OCI-LY3 (cell line): ENCODE measurements at regions not wholly inside any gene's neighbourhood (a gene's known extent, or its start where the extent isn't known, plus 50 kb on each side); places are given as distances from the start of the nearest gene placed in this dataset.
"Not testable (repeated sequence)": the region's sequence is repeated elsewhere in the genome, so short reads cannot be mapped to it uniquely, and the experiment has no call there.

ENCODE experiments used
- H2AFZ ChIP-seq: fragments of 200-600, 300-600 bp; shearing (Covaris generic); 2 replicates; pipeline ENCODE4 v1.6.0; 2014; ENCODE audit warnings: antibody characterized with exemption, low read depth, low read length
- H3K27ac ChIP-seq: fragments of 200-600, 300-600 bp; sonication (generic); 2 replicates; pipeline ENCODE4 v1.5.1; 2014; ENCODE audit warnings: mild to moderate bottlenecking, low read length, moderate library complexity, mixed read lengths
- H3K27me3 ChIP-seq: fragments of 200-600, 300-600 bp; sonication (generic); 2 replicates; pipeline ENCODE4 v1.6.1; 2014; ENCODE audit warnings: low read depth, low read length, mixed read lengths
- H3K36me3 ChIP-seq: fragments of 200-600, 300-600 bp; sonication (generic); replicated peaks from 2 replicates; pipeline ENCODE3; 2014; ENCODE audit warnings: low read depth, low read length, mixed read lengths
- H3K4me1 ChIP-seq: fragments of 300-600, 200-600 bp; sonication (generic); 2 replicates; pipeline ENCODE4 v1.6.1; 2014; ENCODE audit warnings: low read length, mixed read lengths
- H3K4me2 ChIP-seq: fragments of 200-600, 300-600 bp; sonication (generic); 2 replicates; pipeline ENCODE4 v1.6.1; 2014; ENCODE audit warnings: low read length, mixed read lengths
- H3K4me3 ChIP-seq: fragments of 300-600, 200-600 bp; sonication (generic); 2 replicates; pipeline ENCODE4 v1.5.1; 2014; ENCODE audit warnings: antibody characterized with exemption, mild to moderate bottlenecking, low read length, moderate library complexity
- H3K79me2 ChIP-seq: fragments of 300-600, 200-600 bp; shearing (Covaris generic); 2 replicates; pipeline ENCODE4 v1.6.1; 2014; ENCODE audit warnings: mild to moderate bottlenecking, low read length, mixed read lengths
- H3K9ac ChIP-seq: fragments of 300-600, 200-600 bp; shearing (Covaris generic); 2 replicates; pipeline ENCODE4 v1.6.0; 2014; ENCODE audit warnings: mild to moderate bottlenecking, low read length, moderate library complexity
- H3K9me3 ChIP-seq: fragments of 200-600, 300-600 bp; shearing (Covaris generic); 2 replicates; pipeline ENCODE4 v1.6.1; 2014; ENCODE audit warnings: low read length, mixed read lengths; ENCODE audit not compliant: insufficient read depth
- H4K20me1 ChIP-seq: fragments of 200-600, 300-600 bp; sonication (generic); 2 replicates; pipeline ENCODE4 v1.6.1; 2016; ENCODE audit warnings: low read length, mixed read lengths; ENCODE audit not compliant: insufficient read depth
- CTCF ChIP-seq: fragments of 200-600, 300-600 bp; sonication (generic); IDR thresholded peaks from 2 replicates; pipeline ENCODE4 v1.5.1; 2014; ENCODE audit warnings: antibody characterized with exemption, low read length, low read depth
- EZH2phosphoT487 ChIP-seq: fragments of 200-600 bp; shearing (Covaris generic); IDR thresholded peaks from 2 replicates; pipeline ENCODE4 v1.6.1; 2018; ENCODE audit warnings: antibody characterized with exemption, mixed run types, low read depth

DNA sequence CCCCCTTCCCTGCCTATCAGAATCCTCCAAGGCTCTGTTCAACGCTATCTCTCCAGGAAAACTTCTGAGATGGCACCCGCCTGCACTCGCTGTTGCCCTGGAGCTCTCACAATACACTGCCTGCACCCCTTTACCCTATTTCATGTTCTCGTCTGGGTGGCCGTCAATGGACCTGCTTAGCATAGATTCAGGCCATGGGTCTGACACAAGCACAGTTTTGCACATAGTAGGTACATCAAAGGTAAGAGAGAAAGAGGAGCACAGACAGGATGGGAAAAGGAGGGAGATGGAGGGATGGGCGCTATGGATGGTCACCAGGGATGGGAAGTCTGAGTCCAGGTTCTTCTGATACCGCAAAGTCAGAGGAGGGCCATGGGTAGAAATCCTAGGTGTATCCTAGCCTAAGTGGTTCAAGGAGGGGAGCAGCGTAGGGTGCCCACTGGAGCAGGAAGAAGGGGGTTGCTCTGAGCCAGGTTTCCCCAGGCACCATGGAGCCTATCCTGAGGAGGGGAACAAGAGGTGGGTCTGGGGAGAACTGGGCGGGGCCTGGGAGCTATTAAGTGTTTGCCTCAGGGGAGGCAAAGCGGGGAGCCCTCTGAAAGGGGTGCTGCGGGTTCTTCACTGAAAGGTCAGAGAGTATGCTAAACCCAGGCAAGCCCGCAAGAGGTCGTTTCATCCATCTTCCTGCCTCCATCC is 89.3 kb downstream of the MRPL14 start:
- Histone ChIP-seq H3K79me2 (no peaks in the 10 kb centered on the region), H3K4me3 (no peak overlapping the region), H3K4me1 (peaks cover 5% of the 10 kb centered on the region; the same call in 1 of the 2 replicates), H3K4me2 (no peak overlapping the region), H2AFZ (no peak overlapping the region), H3K27me3 (peaks cover 4% of the 10 kb centered on the region; the same call in 1 of the 2 replicates), H3K36me3 (no peaks in the 10 kb centered on the region), H3K9me3 (no peaks in the 10 kb centered on the region), H3K27ac (no peak overlapping the region), H3K9ac (no peak overlapping the region), H4K20me1 (no peaks in the 10 kb centered on the region)
- TF ChIP-seq EZH2phosphoT487: no peak
- TF ChIP-seq CTCF: no peak

GRCh38 chr6:44037276-44037675 is 90.0 kb downstream of the MRPL14 start:
- not testable (repeated sequence) for H3K4me1 ChIP-seq, H2AFZ ChIP-seq, H3K79me2 ChIP-seq, H3K27me3 ChIP-seq, H3K36me3 ChIP-seq, H3K9ac ChIP-seq, H3K9me3 ChIP-seq, H3K4me3 ChIP-seq, H4K20me1 ChIP-seq, H3K27ac ChIP-seq, H3K4me2 ChIP-seq

DNA sequence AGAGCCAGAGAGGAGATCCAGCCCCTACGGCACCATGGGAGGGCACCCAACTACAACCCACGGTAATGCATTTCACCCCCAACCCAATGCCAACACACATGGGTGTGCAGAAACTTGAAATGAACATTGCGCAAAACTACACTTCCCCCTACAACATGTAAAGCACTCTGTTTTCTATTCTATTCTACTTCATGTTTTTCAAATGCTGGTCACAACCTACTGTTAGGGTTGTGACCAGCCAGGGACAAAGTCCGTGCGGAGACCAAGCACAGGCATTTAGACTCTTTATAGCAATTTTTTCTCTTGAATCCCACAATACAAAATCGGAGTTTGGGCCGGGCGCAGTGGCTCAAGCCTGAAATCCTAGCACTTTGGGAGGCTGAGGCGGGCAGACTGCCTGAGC is 90.6 kb downstream of the MRPL14 start:
- H3K27me3 ChIP-seq: peaks cover 7% of the 10 kb centered on the region
- no peaks in the 10 kb centered on the region for H3K36me3 ChIP-seq
- no peak overlapping the region for H3K27ac ChIP-seq
- no peaks in the 10 kb centered on the region for H4K20me1 ChIP-seq
- TF ChIP-seq EZH2phosphoT487: no peak
- no peak for TF ChIP-seq CTCF
- no peak overlapping the region for H2AFZ ChIP-seq
- H3K4me2 ChIP-seq: no peak overlapping the region
- no peak overlapping the region for H3K9ac ChIP-seq
- no peaks in the 10 kb centered on the region for H3K9me3 ChIP-seq
- no peak overlapping the region for H3K4me3 ChIP-seq
- H3K79me2 ChIP-seq: no peaks in the 10 kb centered on the region
- peaks cover 5% of the 10 kb centered on the region; the same call in 1 of the 2 replicates for H3K4me1 ChIP-seq

GRCh38 chr6:44036196-44036595 is 91.1 kb downstream of the MRPL14 start:
- Histone ChIP-seq H3K27me3 (peaks cover 12% of the 10 kb centered on the region), H3K4me2 (no peak overlapping the region), H3K9me3 (no peaks in the 10 kb centered on the region), H3K4me1 (peaks cover 5% of the 10 kb centered on the region; the same call in 1 of the 2 replicates), H3K4me3 (no peak overlapping the region), H3K27ac (no peak overlapping the region), H4K20me1 (no peaks in the 10 kb centered on the region), H2AFZ (no peak overlapping the region), H3K79me2 (no peaks in the 10 kb centered on the region), H3K36me3 (no peaks in the 10 kb centered on the region), H3K9ac (no peak overlapping the region)
- TF ChIP-seq CTCF: no peak
- TF ChIP-seq EZH2phosphoT487: no peak
